GM12872 (cell line): ENCODE measurements at regions not wholly inside any gene's neighbourhood (a gene's known extent, or its start where the extent isn't known, plus 50 kb on each side); places are given as distances from the start of the nearest gene placed in this dataset.

Experiments used
- CTCF ChIP-seq: IDR thresholded peaks from 3 replicates; pipeline ENCODE4 v1.5.1; 2011; ENCODE audit warnings: low read depth, mild to moderate bottlenecking, low read length, moderate library complexity; ENCODE audit not compliant: insufficient read depth

GRCh38 chr16:27600381-27600780, 50.4 kb downstream of the KATNIP start:
- TF ChIP-seq CTCF, result no peak

GRCh38 chr16:27602103-27602502, 52.2 kb downstream of the KATNIP start:
- TF ChIP-seq CTCF, result no peak

GRCh38 chr16:27605500-27606106, 55.7 kb downstream of the KATNIP start:
- TF ChIP-seq CTCF, result peak; percentile 81

GRCh38 chr16:27611340-27611739, 61.4 kb downstream of the KATNIP start:
- no peak for TF ChIP-seq CTCF

- no peak for TF ChIP-seq CTCF
Observed at GRCh38 chr16:27613238-27613791, 63.4 kb downstream of the KATNIP start.

- no peak for TF ChIP-seq CTCF
Observed at GRCh38 chr16:27617665-27618064, 67.7 kb downstream of the KATNIP start.

- TF ChIP-seq CTCF, result no peak
Observed at GRCh38 chr16:27618165-27618564, 68.2 kb downstream of the KATNIP start.
